Testis (tissue), 2 donors: ENCODE measurements at regions not wholly inside any gene's neighbourhood (a gene's known extent, or its start where the extent isn't known, plus 50 kb on each side); places are given as distances from the start of the nearest gene placed in this dataset.

Experiments used
- DNase-seq: peaks from one replicate; pipeline ENCODE4 v3.0.0-alpha.2; 2019
- H3K27ac ChIP-seq, 2 donors: fragments of 200-600 bp; sonication (generic); one replicate each; pipeline ENCODE4 v1.5.1; 2019
- H3K27me3 ChIP-seq: fragments of 200-600 bp; sonication (generic); one replicate; pipeline ENCODE4 v1.5.1; 2019
- H3K36me3 ChIP-seq: fragments of 200-600 bp; sonication (generic); one replicate; pipeline ENCODE4 v1.5.1; 2017; ENCODE audit warnings: low read depth; ENCODE audit errors: missing control alignments
- H3K4me1 ChIP-seq: fragments of 200-600 bp; sonication (generic); one replicate; pipeline ENCODE4 v1.5.1; 2019
- H3K4me3 ChIP-seq, 2 donors: fragments of 200-600 bp; sonication (generic); one replicate each; pipeline ENCODE4 v1.5.1; 2017 to 2019
- H3K9me3 ChIP-seq: fragments of 200-600 bp; sonication (generic); one replicate; pipeline ENCODE4 v1.5.1; 2017
- CTCF ChIP-seq, 3 experiments: fragments of 450-650 bp in 2 of 3; fragments of 200-600 bp in 1 of 3; sonication (generic) in 1 of 3; IDR thresholded peaks; one replicate each; pipeline ENCODE4 v1.5.1; 2016 to 2019; ENCODE audit warnings: antibody characterized with exemption in 3 of 3, mild to moderate bottlenecking in 2 of 3, moderate library complexity in 1 of 3
- POLR2A ChIP-seq: fragments of 450-650 bp; IDR thresholded peaks from one replicate; pipeline ENCODE4 v1.6.1; 2017; ENCODE audit warnings: antibody characterized with exemption, mild to moderate bottlenecking, moderate library complexity
- WGBS, 2 donors: methylation state at CpG; one replicate each; pipeline ENCODE4 v1.1.5; 2018; 5-methylcytosine and 5-hydroxymethylcytosine counted together
- intact Hi-C: fragments of 100-400 bp; cut with DNase I; formaldehyde crosslinking; loops from one replicate; pipeline ENCODE4 v1.15.1; 2023; ENCODE audit warnings: low total_unique reads

GRCh38 chr2:8264981-8265380 lies 416.9 kb upstream of the ID2 start:
- no peaks in the 10 kb centered on the region for H3K36me3 ChIP-seq
- 93 to 97% methylated on average over 3 of the region's 3 CpGs for whole genome bisulfite sequencing, 2 donors
- H3K27ac ChIP-seq: no peak overlapping the region
- no peak for TF ChIP-seq POLR2A
- TF ChIP-seq CTCF (IDR thresholded peaks at IDR 0.05): no peak
- intact Hi-C loops: no loop called here
- no peaks in the 10 kb centered on the region for H3K4me1 ChIP-seq
- no peak overlapping the region for H3K4me3 ChIP-seq
- no peaks in the 10 kb centered on the region for H3K9me3 ChIP-seq
- no peaks in the 10 kb centered on the region for H3K27me3 ChIP-seq
- DNase-seq: no peak

- no peaks in the 10 kb centered on the region for H3K4me1 ChIP-seq
- H3K27ac ChIP-seq: no peak overlapping the region
- WGBS, 2 donors: 84 to 85% methylated on average over 4 to 5 of the region's 5 CpGs
- no peaks in the 10 kb centered on the region for H3K9me3 ChIP-seq
- H3K36me3 ChIP-seq: no peaks in the 10 kb centered on the region
- H3K4me3 ChIP-seq: no peak overlapping the region
- DNase-seq: no peak
- intact Hi-C loops: no loop called here
- TF ChIP-seq CTCF (IDR thresholded peaks at IDR 0.05): no peak
- TF ChIP-seq POLR2A: no peak
- H3K27me3 ChIP-seq: no peaks in the 10 kb centered on the region
Measured at GRCh38 chr2:8265476-8266226, 416.2 kb upstream of the ID2 start.

GRCh38 chr2:8266563-8266962 lies 415.3 kb upstream of the ID2 start:
- DNase-seq: no peak
- TF ChIP-seq CTCF (IDR thresholded peaks at IDR 0.05) (no peak), POLR2A (no peak)
- intact Hi-C loops: no loop called here
- no peaks in the 10 kb centered on the region for H3K27me3 ChIP-seq
- 77 to 86% methylated on average over 3 of the region's 3 CpGs for WGBS, 2 donors
- no peaks in the 10 kb centered on the region for H3K36me3 ChIP-seq
- H3K4me3 ChIP-seq: no peak overlapping the region
- no peaks in the 10 kb centered on the region for H3K4me1 ChIP-seq
- no peak overlapping the region for H3K27ac ChIP-seq
- no peaks in the 10 kb centered on the region for H3K9me3 ChIP-seq

- H3K27me3 ChIP-seq: no peaks in the 10 kb centered on the region
- no peaks in the 10 kb centered on the region for H3K4me1 ChIP-seq
- intact Hi-C loops: no loop called here
- no peak overlapping the region for H3K27ac ChIP-seq
- H3K36me3 ChIP-seq: no peaks in the 10 kb centered on the region
- H3K4me3 ChIP-seq: no peak overlapping the region
- DNase-seq: no peak
- TF ChIP-seq CTCF (IDR thresholded peaks at IDR 0.05) (no peak), POLR2A (no peak)
- 91 to 99% methylated on average over 3 of the region's 3 CpGs for WGBS, 2 donors
- H3K9me3 ChIP-seq: no peaks in the 10 kb centered on the region
Measured at GRCh38 chr2:8267048-8267447, 414.8 kb upstream of the ID2 start.

DNA sequence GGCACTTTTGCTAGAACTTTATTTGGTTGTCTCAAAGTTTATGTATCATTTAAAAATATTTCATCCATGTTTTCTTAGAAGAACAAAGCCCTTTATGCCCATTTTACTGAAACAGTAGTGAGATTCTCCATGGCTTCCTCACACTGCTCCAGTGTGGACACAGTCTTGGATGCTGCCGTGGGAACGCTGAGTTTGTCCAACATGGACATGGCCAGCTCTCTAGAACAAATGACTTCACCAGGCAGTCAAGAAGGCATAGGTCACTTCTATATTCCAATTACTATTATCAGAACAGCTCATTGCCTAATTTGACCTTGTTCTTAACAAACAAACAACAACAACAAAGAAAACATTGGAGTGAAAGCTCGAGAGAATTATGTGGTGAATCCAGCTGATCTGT lies 414.1 kb upstream of the ID2 start:
- H3K4me3 ChIP-seq: no peak overlapping the region
- H3K9me3 ChIP-seq: no peaks in the 10 kb centered on the region
- H3K36me3 ChIP-seq: no peaks in the 10 kb centered on the region
- TF ChIP-seq CTCF (IDR thresholded peaks at IDR 0.05) (no peak), POLR2A (no peak)
- no peaks in the 10 kb centered on the region for H3K27me3 ChIP-seq
- WGBS, 2 donors: 82 to 91% methylated on average over 3 of the region's 3 CpGs
- intact Hi-C loops: no loop called here
- H3K27ac ChIP-seq: no peak overlapping the region
- no peak for DNase-seq
- no peaks in the 10 kb centered on the region for H3K4me1 ChIP-seq
